Muscle of leg (tissue), 3 donors: ENCODE measurements at regions not wholly inside any gene's neighbourhood (a gene's known extent, or its start where the extent isn't known, plus 50 kb on each side); places are given as distances from the start of the nearest gene placed in this dataset.
A peak's percentile ranks its signal among the peaks of the same experiment; 100 is the strongest.

Source experiments
- DNase-seq: peaks from one replicate; pipeline ENCODE4 v3.0.0; 2013
- H3K27ac ChIP-seq: one replicate; pipeline ENCODE4 v1.5.1; 2013; ENCODE audit warnings: mild to moderate bottlenecking, low read length, control low read depth
- H3K27me3 ChIP-seq: one replicate; pipeline ENCODE4 v1.6.1; 2013; ENCODE audit warnings: low read length; ENCODE audit not compliant: control insufficient read depth, insufficient read depth
- H3K36me3 ChIP-seq: one replicate; pipeline ENCODE4 v1.6.1; 2013; ENCODE audit warnings: low read length; ENCODE audit not compliant: control insufficient read depth, insufficient read depth
- H3K4me1 ChIP-seq: one replicate; pipeline ENCODE4 v1.6.1; 2013; ENCODE audit warnings: low read length; ENCODE audit not compliant: control insufficient read depth, insufficient read depth
- H3K4me3 ChIP-seq: one replicate; pipeline ENCODE4 v1.5.1; 2013; ENCODE audit warnings: low read length, control low read depth
- H3K9me3 ChIP-seq: replicated peaks from 2 replicates; pipeline ENCODE4 v1.6.1; 2013; ENCODE audit warnings: low read depth, low read length; ENCODE audit not compliant: control insufficient read depth
- WGBS: methylation state at CpG from one replicate; pipeline ENCODE4 v1.1.5; 2013; ENCODE audit warnings: missing lambda C conversion rate; ENCODE audit not compliant: insufficient coverage; 5-methylcytosine and 5-hydroxymethylcytosine counted together

DNA sequence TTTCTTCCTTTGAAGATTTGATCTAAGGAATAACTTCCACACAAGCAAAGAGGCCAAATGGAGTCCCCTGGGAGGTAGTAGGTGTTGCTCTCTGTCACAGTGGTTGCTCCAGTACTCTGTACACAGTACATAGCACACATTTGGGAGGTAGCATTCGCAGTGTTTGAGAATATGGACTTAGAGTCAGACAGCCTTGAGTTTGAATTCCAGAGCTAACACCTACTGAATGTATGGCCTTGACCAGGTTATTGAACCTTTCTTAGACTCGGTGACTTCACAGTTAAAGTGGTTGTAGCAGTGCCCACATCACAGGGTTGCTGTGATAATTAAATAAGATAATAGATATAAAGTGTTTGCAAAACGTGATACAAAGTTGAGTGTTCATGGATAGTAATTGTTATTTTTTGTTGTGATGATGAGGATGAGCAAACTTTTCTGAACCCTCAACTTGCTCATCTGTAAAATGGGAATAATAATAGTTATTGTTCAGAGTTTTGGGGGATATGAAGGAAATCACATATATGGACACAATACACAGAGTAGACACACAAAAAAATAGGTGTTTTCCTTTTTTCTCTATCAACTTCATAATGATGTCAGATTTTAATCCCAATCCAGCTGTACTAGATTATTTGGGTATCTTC, 271.6 kb upstream of the CRY1 start:
- Histone ChIP-seq H3K27me3 (peaks cover 3% of the 10 kb centered on the region), H3K27ac (no peak overlapping the region), H3K4me1 (no peaks in the 10 kb centered on the region), H3K4me3 (no peak overlapping the region), H3K36me3 (no peaks in the 10 kb centered on the region), H3K9me3 (no peaks in the 10 kb centered on the region)
- 100% methylated on average over 1 of the region's 3 CpGs for WGBS
- DNase-seq, result no peak

DNA sequence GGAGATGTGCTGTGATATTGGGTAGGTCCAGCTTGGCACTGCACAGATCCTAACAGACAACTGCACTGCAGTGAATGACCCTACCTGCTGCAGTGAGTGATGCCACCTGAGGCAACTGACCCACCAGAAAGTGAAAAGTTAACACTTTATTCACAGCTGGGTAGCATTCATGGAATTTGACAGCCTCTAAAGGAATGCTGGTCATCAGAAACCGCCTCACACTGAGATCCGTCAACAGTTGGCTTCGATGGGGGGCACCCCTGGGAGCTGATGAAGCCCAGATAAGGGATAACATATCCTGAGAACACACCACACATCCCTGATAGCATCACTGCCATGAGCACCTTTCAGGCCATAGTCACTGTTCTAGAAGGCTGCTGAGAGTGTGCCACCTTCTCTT, 272.4 kb upstream of the CRY1 start:
- Histone ChIP-seq H3K36me3 (no peaks in the 10 kb centered on the region), H3K27me3 (peaks cover 3% of the 10 kb centered on the region), H3K9me3 (no peaks in the 10 kb centered on the region), H3K4me3 (no peak overlapping the region), H3K4me1 (no peaks in the 10 kb centered on the region), H3K27ac (no peak overlapping the region)
- 100% methylated on average over 1 of the region's 3 CpGs for WGBS
- no peak for DNase-seq

DNA sequence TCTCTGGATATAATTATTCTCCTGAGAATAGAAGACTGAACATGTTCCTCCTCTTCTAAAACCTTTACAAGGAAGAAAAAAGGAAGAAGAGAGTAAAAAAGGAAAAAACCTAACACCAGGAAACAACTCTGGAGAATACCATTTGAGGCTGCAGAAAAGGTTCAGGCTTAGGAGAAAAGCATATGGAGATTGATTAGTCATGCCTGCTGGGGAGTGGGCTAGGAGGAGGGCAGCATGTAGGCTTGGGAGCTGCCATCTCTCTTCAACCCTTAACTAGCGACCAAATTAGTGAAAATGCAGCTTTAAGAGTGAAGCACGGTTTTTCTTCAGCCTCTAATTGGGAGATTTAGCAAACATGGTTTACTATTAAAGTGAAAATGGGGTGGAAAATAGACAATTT, 273.0 kb upstream of the CRY1 start:
- H3K4me3 ChIP-seq, result no peak overlapping the region
- H3K27me3 ChIP-seq, result peaks cover 3% of the 10 kb centered on the region
- no peak overlapping the region for H3K27ac ChIP-seq
- WGBS, result no CpG with 5 or more reads among the region's 2 CpGs
- H3K9me3 ChIP-seq, result no peaks in the 10 kb centered on the region
- H3K4me1 ChIP-seq, result no peaks in the 10 kb centered on the region
- H3K36me3 ChIP-seq, result no peaks in the 10 kb centered on the region
- DNase-seq, result no peak

DNA sequence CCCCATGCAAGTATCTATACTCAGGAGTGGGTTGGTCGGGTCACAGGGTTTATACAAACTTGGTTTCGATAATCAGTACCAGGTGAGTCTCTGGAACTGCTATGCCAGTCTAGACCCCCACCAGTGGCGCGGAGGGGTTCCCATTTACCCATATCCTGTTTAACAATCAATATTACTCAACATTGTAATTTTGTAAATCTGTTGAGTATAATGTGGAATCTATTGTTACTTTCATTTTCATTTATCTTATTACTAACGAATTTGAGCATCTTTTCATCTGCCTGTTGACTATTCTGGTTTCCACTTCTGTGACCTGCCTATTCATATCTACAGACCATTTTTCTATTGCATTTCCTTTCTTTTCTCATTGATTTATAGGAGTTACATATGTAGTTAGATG, 275.2 kb upstream of the CRY1 start:
- no CpG with 5 or more reads among the region's 5 CpGs for WGBS
- Histone ChIP-seq H3K27ac (no peak overlapping the region), H3K27me3 (peaks cover 3% of the 10 kb centered on the region), H3K36me3 (no peaks in the 10 kb centered on the region), H3K9me3 (no peaks in the 10 kb centered on the region), H3K4me1 (peaks cover 7% of the 10 kb centered on the region), H3K4me3 (no peak overlapping the region)
- no peak for DNase-seq

DNA sequence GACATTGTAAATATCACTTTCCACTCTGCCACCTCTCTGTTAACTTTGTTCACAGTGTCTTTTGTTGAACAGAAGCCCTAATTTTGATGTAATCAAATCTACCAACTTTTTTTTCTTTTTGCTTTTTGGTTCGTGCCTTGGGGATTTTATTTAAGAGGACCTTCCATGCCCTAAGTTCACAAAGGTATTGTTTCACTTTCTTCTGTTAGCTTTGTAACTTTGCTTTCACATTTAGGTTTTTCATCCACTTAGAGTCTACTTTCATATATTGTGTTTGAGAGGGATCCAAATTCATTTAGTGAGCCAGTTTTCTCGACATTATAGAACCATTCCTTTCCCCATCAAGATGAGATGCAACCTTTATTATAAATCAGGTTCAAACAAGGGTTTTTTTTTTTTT, 275.7 kb upstream of the CRY1 start:
- WGBS, result no CpG with 5 or more reads among the region's 2 CpGs
- Histone ChIP-seq H3K4me1 (peaks cover 11% of the 10 kb centered on the region), H3K27me3 (peaks cover 3% of the 10 kb centered on the region), H3K27ac (no peak overlapping the region), H3K36me3 (no peaks in the 10 kb centered on the region), H3K9me3 (no peaks in the 10 kb centered on the region), H3K4me3 (no peak overlapping the region)
- DNase-seq, result no peak

DNA sequence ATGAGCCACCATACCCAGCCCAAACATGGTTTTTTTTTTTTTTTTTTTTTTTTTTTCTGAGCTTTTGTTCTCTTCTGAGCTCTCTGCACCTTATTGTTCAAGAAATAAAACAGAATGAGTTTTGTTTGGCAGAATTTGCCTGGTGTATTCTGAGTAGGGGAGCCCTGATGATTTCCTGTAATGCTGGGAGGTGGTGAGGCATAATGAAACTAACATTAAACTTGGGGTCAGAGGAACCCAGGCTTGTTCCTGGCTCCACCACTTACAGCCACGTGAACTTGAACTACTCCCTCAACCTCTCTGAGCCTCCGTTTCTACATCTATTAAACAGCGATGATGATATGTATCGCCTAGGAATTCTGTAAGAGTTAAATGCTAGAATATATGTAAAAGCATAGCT, 276.3 kb upstream of the CRY1 start:
- Histone ChIP-seq H3K9me3 (no peaks in the 10 kb centered on the region), H3K4me3 (no peak overlapping the region), H3K36me3 (no peaks in the 10 kb centered on the region), H3K27ac (no peak overlapping the region), H3K4me1 (peaks cover 15% of the 10 kb centered on the region), H3K27me3 (peaks cover 3% of the 10 kb centered on the region)
- no peak for DNase-seq
- WGBS, result no CpG with 5 or more reads among the region's 4 CpGs

DNA sequence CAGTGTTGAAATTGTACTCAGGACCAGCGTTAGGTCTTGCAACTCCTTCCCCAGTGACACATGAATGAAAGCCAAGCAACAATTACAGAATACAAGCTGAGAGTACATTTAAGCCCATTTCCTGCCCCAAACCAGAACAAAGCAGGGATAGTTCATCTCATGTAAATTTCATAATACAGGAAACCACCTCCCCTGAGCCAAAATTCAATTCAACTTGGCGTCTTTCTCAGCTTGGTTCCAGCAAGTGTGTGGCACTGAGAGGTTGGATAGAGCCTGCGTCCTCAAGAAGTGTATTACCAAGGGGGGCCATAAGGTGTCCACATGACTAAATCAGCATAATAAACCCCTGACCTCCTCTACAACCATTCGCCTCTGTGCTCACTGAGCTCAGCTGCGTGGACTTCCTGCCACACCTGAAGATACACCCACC, 278.9 kb upstream of the CRY1 start:
- H3K36me3 ChIP-seq, result no peaks in the 10 kb centered on the region
- no peak overlapping the region for H3K27ac ChIP-seq
- H3K4me3 ChIP-seq, result no peak overlapping the region
- WGBS, result 61% methylated on average over 2 of the region's 5 CpGs
- peak; percentile 8 for DNase-seq
- peaks cover 2% of the 10 kb centered on the region for H3K27me3 ChIP-seq
- H3K4me1 ChIP-seq, result peaks cover 20% of the 10 kb centered on the region
- H3K9me3 ChIP-seq, result no peaks in the 10 kb centered on the region

DNA sequence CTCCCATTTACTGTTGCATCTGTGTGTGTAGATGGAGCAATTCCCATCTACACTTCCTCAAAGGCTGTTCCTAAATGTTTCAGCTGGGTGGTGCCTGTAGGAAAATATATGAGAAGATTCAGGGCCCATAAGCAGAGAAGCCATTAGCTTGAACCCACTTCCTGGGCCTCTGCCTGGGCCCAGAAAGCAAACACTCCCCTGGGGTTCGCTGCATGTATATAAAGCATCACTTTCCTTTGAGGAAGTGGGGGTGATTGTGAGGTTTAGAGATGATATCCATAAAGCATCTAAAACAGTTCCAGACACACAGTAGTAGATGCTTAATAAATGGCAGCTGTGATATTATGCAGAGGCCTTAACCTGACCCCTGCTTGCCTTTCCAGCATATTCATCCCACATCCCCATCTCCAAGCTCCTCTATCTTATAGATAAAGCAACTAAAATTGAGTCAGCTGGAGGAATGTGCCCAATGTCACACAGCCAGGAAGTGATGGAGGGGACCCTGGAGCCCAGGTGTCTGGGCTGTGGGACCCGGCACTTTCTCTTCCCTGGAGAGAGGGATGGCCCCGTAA, 280.0 kb upstream of the CRY1 start:
- no peak overlapping the region for H3K27ac ChIP-seq
- WGBS, result 78% methylated on average over 1 of the region's 3 CpGs
- H3K9me3 ChIP-seq, result no peaks in the 10 kb centered on the region
- no peaks in the 10 kb centered on the region for H3K36me3 ChIP-seq
- H3K4me1 ChIP-seq, result peaks cover 20% of the 10 kb centered on the region
- no peak for DNase-seq
- no peak overlapping the region for H3K4me3 ChIP-seq
- H3K27me3 ChIP-seq, result no peaks in the 10 kb centered on the region

DNA sequence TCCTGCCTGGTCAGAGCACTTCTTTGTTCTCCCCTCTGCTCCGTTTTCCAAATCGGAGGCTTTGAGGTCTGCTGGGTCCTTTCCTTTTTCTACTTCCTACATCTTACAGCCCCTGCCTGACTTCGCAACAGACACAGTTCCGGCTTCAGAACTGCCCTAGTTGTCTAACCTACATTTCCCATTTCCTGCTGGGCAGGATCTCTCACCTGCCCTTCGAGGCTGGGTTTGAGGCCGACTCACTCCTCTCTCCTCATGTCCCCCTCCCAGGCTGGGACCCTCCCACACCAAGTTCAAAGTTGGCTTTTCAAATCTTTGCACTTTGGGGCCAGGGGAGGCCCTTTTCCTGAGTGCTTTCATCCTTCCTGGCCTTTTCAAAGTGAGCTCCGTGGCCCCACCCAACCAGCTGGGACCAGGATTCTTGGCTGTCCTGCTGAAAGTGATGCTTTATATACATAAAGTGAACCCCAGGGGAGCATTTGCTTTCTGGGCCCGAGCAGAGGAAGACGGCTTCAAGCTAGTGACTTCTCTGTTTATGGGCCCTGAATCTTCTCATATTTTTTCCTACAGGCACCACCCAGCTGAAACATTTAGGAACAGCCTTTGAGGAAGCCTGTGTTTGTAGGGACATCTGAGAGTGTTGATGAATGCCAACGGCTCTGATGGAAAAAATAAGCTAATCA, 281.0 kb upstream of the CRY1 start:
- Histone ChIP-seq H3K36me3 (no peaks in the 10 kb centered on the region), H3K9me3 (no peaks in the 10 kb centered on the region), H3K27ac (no peak overlapping the region), H3K4me1 (peaks cover 20% of the 10 kb centered on the region), H3K4me3 (no peak overlapping the region), H3K27me3 (peaks cover 2% of the 10 kb centered on the region)
- WGBS, result 31% methylated on average over 6 of the region's 10 CpGs
- peak; percentile 54 for DNase-seq

DNA sequence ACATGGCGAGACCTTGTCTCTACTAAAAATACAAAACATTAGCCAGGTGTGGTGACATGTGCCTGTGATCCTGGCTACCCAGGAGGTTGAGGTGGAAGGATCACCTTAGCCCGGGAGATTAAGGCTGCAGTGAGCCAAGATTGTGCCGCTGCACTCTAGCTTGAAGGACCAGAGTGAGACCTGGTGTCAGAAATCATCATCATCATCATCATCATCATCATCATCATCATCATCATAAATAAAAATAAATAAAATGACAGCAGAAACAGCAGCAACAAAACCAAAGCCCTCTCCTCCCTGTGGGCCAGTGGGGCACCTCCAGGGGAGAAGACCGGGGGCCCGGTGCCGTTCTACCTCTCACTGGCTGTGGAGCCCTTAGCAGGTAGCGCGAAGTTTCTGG, 281.9 kb upstream of the CRY1 start:
- H3K9me3 ChIP-seq, result no peaks in the 10 kb centered on the region
- no peaks in the 10 kb centered on the region for H3K36me3 ChIP-seq
- H3K4me1 ChIP-seq, result peaks cover 20% of the 10 kb centered on the region
- peaks cover 2% of the 10 kb centered on the region for H3K27me3 ChIP-seq
- H3K4me3 ChIP-seq, result no peak overlapping the region
- H3K27ac ChIP-seq, result no peak overlapping the region
- WGBS, result 100% methylated on average over 2 of the region's 8 CpGs
- DNase-seq, result no peak
